NCI-H146 treated with DMSO at 0.1 percent for 48 hours (cell line): ENCODE measurements at regions not wholly inside any gene's neighbourhood (a gene's known extent, or its start where the extent isn't known, plus 50 kb on each side); places are given as distances from the start of the nearest gene placed in this dataset.
"Not testable (repeated sequence)": the region's sequence is repeated elsewhere in the genome, so short reads cannot be mapped to it uniquely, and the experiment has no call there.

Source experiments
- DNase-seq: peaks from one replicate; lab custom pipeline; 2025; ENCODE audit not compliant: unreplicated experiment; lab: John Stamatoyannopoulos, UW

DNA sequence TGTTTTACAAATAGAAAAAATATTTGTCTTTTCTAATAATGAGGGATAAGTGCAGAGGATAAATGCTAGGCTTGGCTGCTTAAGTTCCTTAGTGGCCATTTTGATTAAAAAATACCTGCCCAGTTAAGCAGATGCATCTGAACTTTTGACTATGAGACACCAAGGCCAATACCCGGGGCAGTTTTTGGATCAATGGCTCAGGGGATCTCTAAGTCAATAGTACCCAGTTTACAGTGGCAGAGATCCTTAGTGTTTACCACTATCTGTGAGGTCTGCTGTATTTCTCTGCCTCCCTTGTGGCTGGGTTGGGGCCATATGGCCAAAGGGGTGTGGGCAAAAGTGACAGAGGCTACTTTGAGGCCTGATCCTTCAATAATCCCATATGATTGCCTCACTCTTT lies 184.5 kb upstream of the MAST4 start:
- DNase-seq = no peak

GRCh38 chr5:66413931-66414330 lies 182.3 kb upstream of the MAST4 start:
- no peak for DNase-seq

DNA sequence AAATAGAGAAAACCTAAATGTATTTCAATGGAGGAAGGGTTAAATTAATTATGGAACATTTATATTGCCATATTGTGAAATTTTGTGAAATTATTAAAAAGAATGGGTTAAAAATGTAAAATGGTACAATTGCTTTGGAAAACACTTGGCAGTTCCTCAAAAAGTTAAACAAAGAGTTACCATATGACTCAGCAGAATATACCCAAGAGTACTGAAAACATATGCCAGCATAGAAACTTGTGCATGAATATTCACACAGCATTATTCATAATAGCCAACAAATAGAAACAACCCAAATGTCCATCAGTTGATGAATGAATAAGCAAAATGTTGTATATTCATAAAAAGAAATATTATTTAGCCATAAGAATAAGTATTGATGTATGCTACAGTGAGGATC lies 181.0 kb upstream of the MAST4 start:
- DNase-seq = no peak

DNA sequence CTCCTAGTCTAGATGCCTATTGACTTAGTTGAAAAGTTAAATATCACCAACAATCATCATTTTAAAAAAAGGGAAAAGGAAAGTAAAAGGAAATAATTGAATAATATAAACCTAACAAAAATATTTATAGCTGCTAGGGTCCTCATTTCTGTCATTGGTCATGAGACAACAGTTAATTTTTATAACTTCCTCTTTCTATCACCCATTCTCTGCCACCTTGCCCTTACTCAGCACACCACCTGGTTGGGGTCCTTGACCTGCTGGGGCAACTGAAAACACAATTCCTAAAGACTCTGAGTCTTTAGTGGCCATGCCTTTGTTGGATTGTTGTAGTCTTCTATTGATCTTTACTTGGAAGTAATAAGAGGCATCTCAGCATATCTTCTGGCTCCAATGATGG lies 179.5 kb upstream of the MAST4 start:
- DNase-seq = no peak

DNA sequence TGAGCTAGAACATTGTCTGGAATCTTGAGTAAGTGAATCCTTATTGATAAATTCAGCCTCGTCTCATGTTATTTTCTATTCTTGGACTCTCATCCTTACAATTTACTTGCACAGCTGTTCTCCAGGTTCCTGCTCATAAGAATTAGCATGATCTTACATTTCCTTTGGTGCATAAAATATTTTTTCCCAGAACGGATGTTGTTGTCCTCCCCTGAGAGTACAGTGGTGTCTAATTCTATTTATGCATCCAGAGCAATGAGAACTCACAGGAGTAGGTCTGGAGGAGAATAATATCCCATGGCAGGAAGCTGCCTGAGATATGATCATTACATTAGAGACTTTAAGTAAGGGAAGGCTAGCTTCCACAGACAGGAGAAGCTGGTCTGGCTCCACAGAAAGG lies 178.4 kb upstream of the MAST4 start:
- DNase-seq = no peak

- DNase-seq = no peak
Measured at GRCh38 chr5:66423484-66423883, 172.7 kb upstream of the MAST4 start.

DNA sequence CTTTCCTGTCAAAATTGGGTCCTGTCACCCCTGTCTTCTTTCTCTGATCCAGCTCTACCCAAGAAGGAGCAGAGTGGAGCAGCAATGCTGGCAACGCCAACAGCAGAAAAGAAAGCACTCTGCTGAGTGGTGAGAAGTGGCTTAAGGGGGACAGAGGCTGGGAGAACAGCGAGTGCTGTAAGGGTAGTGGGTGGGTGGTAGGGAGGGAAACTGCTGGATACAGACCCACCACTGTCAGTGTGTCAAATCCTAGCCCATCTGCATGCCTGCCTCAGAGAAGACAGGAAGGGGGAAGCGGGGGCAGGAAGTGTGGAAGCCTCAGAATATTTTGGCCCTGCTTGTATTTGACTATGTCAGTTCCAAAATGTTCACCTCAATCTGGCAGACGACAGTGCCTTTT lies 170.4 kb upstream of the MAST4 start:
- DNase-seq = no peak

DNA sequence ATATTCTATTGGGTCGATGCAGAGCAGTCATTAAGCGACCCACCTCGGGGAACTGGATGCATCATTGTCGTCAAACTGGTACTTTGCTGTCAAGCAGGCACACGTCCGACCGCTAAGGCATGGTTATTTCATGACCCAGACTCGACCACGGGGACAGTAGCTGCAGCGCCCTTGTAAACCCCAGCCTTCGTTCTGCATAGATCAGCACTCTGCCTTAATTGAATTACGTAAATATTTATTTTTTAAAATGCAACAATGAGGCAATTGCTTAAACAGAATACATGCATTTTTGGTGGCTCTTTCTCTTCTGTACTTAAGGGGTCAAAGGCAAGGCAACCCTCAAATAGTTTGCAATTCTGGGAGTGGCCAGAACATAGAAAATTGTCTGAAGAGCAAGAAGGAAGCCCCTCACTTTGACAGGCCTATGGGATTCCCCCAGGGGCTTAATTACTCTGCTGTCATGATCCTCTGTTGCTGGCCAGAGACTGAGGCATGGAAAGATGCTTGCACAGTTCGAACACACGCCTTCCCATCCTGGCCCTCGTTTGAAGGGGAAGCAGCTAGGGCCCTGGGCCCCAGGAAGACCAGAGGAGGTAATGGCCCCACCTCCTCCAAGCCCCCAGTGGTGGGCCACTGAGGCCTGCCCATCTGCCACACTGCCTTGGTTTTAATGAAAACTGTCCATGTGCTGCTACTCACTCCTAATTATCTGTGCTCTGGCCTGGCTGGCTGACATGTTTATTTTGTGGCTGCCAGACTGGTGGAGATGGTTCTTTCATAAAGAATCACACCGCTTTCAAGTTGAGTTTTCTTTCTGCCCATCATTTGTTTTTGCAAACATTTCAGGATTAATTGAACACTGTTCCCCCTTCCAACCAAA lies 169.7 kb upstream of the MAST4 start:
- DNase-seq = no peak

DNA sequence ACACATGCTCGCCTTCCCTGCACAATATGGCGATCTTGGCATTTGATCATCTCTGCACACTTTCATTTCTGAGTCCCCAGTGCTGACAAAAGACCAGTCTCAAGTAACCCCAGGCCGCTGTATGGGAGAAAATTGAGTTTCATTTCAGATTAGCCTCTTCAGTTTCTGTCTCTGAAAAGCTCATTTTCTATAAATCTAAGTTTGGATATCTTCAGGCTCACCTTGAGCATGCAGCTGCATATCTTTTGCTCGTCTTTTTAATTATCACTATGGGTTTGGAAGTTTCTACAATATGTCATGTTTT lies 169.1 kb upstream of the MAST4 start:
- no peak for DNase-seq

DNA sequence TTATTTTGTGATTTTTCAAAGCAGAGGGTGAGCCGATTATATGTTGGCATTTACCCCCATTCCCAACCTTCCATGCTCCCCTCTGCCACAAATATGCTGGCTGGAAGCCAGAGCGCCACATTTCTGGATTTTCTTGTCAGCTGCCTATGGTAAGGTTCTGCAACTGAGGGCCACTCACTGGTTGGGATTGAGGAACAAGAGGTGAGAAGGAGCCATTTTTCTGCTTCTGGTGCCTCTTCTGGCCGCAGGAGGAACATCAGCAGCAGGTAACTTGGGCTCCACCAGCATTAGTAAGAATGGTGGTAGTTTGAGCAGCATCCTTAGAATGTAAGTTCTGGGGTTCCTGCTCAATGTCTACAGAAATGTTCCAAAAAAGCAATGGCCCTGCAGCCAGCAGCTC lies 159.5 kb upstream of the MAST4 start:
- peak; percentile 4 for DNase-seq

GRCh38 chr5:66438087-66438486 lies 158.1 kb upstream of the MAST4 start:
- DNase-seq = no peak

DNA sequence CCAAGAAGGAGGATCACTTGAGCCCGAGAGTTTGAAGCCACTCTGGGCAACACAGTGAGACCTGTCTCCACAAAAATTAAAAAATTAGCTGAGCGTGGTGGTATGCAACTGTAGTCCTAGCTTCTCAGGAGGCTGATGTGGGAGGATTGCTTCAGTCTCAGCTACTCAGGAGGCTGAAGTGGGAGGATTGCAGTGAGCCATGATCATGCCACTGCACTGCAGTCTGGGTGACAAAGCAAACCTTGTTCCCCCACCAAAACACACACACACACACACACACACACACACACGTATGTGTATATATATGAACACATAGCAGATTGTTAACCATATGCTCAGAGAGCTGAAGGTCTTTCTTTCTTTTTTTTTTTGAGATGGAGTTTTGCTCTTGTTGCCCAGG lies 157.5 kb upstream of the MAST4 start:
- DNase-seq = no peak

GRCh38 chr5:66440202-66440680 lies 156.0 kb upstream of the MAST4 start:
- DNase-seq = no peak

- no peak for DNase-seq
Measured at GRCh38 chr5:66441351-66441750, 154.8 kb upstream of the MAST4 start.

GRCh38 chr5:66442951-66443445 lies 153.2 kb upstream of the MAST4 start:
- DNase-seq = no peak

DNA sequence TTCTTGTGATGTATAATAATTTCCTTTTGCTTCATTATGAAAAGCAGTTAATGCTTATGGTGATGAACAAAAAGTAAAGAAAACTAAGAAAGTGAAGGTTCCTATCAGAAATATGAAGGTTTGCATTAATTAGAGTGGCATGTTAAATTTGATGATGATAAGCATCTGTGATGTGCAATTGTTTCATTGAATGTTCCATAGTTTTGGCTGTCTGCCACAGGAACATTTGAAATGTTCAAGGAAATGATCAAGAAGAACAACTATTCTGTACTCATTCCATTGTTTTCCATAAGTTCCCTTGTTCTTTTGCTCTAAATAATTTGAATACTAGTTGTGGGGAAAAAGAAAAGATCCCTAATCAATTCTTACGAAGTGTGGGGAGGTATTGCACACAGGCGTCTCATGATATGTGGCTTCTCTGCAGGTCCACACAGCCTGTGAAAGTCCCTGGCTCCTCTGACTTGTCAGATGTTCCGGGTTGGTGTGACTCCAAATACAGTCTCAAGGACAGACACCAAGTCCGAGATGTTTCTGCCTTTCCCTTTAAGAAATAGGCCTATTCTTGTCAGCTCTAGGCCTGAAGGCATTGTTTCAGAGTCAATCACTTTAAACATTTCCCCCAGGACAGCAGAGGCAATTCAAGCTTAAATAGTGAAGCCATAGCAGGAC lies 152.6 kb upstream of the MAST4 start:
- DNase-seq = no peak

DNA sequence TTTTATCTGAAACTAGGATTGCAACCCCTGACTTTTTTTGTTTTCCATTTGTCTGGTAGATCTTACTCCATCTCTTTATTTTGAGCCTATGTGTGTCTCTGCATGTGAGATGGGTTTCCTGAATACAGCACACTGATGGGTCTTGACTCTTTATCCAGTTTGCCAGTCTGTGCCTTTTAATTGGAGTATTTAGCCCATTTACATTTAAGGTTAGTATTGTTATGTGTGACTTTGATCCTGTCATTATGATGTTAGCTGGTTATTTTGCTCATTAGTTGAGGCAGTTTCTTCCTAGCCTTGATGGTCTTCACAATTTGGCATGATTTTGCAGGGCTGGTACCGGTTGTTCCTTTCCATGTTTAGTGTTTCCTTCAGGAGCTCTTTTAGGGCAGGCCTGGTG lies 148.1 kb upstream of the MAST4 start:
- DNase-seq = not testable (repeated sequence)

GRCh38 chr5:66450237-66450636 lies 146.0 kb upstream of the MAST4 start:
- DNase-seq = no peak

DNA sequence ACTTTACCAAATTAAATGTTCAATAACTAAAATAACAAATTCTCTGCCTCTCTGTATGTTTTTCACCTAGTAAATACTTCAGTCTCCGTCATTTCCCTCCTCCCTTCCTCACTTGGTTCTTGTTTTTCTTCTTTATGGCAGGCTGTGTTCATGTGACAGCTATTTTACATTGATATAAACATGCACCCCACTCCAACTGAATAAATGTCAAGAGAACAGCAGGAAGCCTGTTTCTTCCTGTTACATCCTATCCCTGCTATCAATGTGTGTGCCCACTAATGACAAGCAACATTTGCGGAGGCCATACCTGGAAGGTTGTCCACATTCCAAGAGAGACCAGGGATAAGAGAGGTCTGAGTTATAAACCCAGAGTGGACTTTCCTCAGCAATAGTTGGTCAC lies 145.2 kb upstream of the MAST4 start:
- no peak for DNase-seq

GRCh38 chr5:66452109-66452508 lies 144.1 kb upstream of the MAST4 start:
- no peak for DNase-seq

- DNase-seq = no peak
Measured at GRCh38 chr5:66454186-66455078, 141.8 kb upstream of the MAST4 start.
